GM21390 (cell line): ENCODE measurements at regions not wholly inside any gene's neighbourhood (a gene's known extent, or its start where the extent isn't known, plus 50 kb on each side); places are given as distances from the start of the nearest gene placed in this dataset.
"Not testable (repeated sequence)": the region's sequence is repeated elsewhere in the genome, so short reads cannot be mapped to it uniquely, and the experiment has no call there.

Source experiments
- ATAC-seq: cut with Tn5 transposase; IDR thresholded peaks from one replicate; pipeline ENCODE4 v1.9.1; 2021; ENCODE audit not compliant: unreplicated experiment

DNA sequence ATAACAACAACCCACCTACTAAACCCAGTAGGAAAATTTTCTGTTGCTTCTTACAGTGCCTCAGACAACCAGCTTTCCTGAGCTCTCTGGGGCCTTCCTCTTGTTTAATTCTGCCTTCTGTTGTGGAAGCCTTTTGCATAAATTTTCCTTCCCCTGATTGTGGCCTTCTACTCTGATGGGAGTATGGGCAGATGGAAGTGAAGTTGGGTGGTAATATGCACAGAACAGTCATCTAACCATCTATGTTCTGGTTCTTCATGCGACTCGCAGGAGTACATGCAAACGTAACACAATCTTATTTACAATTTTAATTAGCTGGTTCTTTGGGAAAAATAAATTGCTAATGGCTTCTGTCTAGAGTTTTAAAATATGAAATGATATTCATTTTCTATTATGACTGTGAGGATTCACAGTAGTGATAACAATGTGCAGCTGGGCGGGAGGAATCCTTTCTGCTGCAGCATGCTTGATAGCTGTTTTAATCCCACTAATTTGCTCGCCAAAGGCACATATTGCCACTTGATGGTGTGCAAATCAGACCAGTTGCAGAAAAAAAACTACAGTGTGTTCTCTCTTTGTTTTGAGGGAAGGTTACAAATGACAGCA is 311.5 kb upstream of the ROPN1 start:
- no peak for ATAC-seq

DNA sequence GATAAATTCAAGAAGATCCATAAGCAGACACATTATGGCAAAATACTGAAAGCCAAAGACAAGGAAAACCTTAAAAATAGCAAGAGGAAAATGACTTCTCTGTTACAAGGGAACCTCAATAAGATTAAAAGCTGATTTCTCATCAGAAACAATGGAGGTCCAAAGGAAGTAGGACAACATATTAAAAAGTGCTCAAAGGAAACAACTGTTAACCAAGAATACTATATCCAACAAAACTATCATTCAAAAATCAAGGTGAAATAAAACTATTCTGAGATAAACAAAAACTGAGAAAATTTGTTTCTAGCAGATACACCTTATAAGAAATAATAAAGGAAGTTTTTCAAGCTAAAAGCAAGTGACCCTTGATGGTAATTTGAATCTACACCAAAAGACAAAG is 314.7 kb upstream of the ROPN1 start:
- no peak for ATAC-seq

DNA sequence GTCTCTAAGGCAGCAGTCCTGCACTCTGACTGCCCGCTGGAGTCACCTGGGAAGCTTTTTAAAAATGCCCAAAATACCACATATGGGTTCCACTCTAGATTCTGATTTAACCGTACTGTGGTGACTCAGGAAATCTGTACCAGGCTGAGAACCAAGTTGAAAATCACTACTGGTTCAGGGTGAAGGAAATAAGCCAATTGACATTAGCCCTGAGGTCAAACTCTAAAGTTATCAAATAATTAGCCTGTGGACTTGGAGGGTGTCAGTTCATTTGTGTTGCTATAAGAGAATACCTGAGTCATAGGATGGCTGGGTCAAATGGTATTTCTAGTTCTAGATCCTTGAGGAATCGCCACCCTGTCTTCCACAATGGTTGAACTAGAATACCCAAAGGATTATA is 321.7 kb upstream of the ROPN1 start:
- no peak for ATAC-seq

DNA sequence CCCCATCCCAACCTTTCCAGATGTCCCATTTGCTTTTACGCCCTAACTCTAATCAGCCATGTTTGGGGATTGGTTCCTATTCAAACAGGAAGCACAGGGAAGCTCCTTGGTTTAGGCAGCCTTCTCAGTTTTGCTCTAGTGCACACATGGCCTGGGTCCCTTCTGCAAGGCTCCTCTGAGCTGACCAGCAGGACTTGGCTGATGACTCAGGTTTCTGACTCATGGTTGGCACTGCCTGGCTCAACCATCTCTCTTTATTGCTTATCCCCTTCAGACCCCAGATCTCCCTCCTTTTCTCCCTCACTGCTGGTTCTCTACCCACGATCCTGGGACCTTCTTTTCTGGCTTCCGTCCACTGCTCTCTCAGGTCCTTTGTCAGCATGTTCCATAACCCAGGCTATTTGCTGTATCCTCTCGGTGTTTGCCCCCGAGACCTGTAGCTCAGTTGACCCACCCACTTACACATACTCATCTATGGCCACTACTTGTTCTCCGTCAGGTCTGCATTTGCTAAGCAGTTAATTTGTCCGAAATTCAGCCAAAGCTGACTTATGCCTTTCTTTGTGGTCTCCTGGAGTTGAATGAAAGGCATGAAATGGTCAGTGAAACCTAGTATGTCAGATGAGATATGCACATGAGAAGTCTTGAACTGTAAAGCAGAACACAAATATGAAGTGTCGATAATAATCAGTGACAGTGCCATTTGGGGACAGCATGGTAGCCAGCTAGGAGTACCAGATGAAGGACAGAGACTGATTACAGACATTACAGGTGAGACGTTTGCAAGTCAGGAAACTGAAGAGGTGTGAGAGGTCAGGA is 323.5 kb upstream of the ROPN1 start:
- no peak for ATAC-seq

DNA sequence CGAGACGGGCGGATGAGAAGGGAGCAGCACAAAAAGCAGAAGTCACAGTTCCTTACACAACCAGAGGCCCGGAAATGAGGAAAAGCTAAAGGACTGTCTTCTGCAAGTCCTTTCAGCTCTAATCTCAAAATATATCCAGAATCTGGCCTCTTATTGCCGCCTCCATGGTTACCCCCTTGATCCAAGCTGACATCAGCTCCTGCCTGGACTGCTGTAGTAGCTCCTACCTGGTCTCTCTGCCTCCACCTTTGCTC is 324.0 kb upstream of the ROPN1 start:
- no peak for ATAC-seq

DNA sequence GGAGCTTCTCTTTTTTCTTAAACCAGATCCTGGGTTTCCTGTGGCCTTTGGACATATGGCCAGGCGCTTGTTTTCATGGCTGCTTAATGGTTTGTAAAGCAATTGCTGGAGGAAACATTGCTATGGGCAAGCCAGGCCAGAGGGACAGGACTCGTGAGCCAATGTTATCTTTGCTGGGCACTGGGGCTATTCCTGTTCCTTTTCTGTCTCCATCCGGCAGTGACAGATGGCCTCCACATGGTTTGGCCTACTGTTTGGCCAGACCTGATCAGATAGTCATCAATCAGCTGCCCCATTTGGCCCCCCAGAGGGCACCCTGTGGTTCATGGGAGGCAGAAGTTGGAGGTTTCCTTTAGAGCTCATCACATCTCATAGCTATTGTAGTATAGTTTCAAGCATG is 326.1 kb upstream of the ROPN1 start:
- no peak for ATAC-seq

DNA sequence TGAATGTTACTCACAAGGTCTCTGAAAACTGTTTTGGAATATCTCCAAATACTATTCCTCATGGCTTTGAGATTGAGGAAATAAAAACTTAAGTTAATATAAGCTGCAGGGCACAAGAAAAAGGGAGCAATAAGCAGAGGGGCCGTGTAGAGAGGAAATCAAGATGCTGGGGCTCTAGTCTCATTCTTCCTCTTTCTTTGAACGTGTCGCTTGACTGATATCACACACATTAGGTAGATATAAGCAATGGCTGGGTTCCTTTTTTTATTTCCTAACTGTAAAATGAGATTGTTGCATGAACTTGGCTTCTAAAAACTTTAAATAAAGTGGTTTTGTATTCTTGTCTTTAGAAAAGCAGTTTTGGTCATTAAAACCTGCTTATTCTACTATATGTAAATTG is 326.7 kb upstream of the ROPN1 start:
- ATAC-seq = no peak

DNA sequence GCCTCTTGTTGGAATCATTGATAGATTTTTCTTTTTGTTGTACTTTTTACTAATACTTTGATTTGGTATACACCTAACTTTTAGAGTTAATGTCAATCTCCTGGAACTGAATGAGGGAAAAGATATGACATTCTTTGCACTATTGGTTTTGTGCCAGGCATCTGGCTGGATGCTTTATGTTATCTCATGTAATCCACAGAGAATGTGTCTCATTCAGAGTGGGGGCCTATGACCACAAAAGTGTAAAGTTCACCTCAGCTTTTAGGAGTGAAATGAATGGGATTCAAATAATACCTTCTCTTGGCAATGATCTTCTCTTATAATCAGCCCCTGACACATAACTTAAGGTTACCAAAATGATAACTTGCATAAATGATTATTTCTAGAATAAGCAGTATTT is 329.1 kb upstream of the ROPN1 start:
- ATAC-seq = no peak

DNA sequence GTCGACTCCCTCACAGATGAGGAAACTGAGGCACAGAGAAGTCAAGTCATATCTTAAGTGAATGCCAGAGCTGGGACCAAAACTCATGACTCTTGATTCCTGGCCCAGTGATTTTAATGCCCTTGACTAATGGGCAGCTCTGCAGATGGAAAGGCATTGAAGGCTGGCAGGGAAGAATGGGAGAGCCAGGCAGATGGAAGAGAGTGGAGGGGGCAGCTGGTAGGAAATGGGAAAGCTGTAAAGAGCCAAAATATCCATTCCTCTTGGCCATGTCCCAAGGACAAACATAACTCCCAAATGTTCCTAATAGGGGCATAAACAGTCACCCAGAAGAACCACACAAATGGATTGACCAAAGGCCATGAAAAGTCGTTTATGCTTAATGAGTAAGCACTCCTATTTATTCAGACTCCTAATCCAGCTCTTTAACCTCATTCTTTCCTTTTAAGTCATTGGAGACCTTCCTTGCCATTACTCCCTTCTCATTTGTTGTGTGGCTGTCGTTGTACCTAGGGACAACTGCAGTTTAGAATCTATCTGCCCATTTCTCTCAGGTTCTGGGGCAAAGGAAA is 330.5 kb upstream of the ROPN1 start:
- ATAC-seq = no peak

DNA sequence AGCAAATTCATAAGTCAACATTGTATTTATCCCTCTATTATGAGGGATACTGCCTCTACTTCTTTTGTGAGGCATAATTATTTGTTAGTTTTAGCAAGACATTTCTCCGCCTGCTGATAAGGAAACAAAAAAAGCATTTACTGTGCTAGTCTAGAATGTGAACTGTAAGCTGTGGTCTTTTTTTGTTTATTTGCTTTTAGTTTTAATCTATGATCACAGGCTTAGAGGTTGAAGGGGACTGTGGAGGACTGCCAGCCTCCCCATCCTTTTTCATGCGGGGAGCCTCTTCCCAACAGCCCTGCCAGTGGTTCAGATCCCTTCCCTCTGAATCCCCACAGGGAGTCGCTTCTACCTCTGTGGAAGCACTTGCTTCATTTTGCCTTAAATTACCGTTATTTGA is 331.0 kb upstream of the ROPN1 start:
- ATAC-seq = no peak

DNA sequence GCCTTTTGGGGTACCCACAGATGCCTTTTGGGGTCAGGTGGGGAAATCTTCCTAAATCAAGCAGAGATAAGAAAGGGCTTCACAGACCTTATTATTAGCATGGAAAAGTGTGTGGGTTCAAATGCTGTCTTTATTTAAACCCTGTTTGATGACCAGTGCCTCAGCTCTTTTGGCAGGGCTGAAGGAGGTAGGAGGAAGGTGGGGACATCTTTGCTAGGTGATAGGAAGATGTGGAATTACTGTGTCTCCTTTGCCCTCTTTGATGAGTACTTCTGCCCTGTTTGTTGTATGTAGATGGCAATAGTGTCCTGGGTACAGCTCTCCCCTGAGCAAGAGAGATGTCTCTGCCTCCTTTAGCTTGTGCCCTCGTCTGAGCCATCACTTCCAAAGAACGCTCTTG is 333.3 kb upstream of the ROPN1 start:
- ATAC-seq = no peak

DNA sequence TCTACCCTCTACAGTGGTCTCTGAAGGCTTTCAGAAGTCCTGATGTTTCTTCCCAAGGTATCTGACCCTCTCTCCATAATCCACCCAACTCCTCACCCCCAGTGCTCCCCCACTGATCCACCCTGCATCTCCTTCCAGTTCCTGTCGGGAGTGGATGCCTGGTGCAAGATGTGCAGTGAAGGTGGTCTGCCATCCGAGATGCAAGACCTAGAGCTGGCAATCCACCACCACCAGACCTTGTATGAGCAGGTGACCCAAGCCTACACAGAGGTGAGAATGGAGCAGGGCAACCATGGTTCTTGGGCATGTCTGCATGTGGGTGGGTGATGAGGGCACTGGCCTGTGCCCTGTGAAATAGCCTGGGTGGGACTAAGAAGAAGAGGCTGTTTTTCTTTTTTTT is 337.8 kb upstream of the ROPN1 start:
- no peak for ATAC-seq

DNA sequence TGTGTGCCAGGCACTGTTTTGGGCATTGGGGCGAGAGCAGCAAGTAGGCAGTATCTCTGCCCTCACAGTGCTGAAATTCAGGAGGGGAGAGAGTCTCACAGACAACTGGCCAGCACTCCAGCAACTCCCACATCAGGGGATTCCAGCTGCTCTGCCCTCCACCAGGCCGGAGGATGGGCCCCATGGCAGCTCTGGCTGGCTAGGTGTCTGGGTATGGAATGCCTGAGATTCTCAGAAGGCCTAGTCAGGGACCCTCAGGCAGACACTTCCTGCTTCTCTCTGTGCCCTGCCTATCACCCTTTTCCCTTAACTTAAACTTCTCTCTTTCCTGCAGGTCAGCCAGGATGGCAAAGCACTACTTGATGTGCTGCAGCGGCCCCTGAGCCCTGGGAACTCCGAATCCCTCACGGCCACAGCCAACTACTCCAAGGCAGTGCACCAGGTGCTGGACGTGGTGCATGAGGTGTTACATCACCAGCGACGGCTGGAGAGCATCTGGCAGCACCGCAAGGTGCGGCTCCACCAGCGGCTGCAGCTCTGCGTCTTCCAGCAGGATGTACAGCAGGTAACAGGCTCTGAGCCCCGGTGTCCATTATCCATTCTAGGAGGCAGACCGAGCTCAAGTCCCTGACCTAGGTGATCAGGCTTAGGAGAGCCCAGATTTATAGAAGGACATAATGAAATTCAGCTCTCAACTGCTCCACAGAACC is 342.2 kb upstream of the ROPN1 start:
- ATAC-seq = no peak

DNA sequence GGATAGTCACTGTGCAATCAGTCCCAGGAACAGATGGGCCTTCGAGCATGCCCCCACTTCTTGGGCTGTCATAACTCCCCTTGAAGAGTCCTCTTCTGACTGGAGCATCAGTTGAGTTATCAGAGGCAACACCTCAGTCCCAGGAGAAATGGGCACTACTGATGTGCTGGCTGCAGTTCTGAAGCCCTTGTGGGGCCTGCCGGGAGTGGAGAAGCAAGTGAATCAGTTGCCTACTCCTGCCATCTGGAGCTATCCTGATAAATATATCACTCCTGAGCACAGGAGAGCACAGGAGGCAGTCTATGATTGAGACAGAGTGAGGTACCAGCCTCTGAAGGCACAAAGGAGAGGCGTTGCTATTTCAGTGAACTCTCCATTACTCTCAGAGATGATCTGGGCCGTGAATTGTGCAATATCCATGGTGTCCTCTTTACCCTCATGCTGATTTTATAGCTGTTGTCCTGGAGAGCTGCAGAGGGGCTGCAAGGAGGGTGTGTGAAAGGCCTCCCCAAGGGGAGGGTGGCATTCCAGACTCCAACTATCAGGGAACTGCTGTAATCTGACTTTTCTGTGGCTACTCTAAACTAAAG is 344.2 kb upstream of the ROPN1 start:
- ATAC-seq = no peak

DNA sequence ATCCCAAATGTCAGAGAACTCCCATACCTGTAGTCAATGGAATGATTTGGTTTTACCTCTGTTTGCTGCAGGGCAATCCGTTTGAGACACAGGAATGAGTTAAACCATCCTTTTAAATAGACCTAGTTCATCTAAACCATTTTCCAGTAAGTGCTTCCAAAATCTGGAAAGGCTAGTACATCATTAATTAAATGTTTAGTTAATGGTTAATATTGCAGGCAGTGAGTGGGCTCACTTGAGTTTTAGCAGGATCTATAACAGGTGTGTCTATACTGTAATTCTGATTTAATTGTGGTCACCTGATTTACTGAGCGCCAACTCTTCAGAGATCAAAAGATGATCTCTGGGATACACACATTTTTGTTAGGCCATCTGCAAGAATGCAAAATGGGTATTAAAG is 353.9 kb upstream of the ROPN1 start:
- ATAC-seq = no peak

DNA sequence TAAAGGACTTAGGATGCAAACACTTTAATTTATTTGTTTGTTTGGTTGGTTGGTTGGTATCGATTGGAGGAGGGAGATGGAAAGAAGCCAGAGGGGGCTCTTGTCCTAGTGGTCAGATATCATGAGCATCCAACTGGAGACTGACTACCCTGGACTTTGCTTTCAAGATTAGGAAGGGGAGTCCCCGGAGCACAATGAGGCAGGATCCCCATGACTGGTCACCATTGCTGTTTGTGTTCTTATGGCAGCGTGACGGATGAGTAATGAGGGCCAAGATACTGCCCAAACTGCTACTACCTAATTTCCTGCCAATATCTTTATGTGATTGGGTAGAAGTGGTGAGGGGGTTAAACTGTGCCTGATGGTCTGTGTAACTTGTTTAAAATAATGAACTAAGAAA is 354.6 kb upstream of the ROPN1 start:
- no peak for ATAC-seq

DNA sequence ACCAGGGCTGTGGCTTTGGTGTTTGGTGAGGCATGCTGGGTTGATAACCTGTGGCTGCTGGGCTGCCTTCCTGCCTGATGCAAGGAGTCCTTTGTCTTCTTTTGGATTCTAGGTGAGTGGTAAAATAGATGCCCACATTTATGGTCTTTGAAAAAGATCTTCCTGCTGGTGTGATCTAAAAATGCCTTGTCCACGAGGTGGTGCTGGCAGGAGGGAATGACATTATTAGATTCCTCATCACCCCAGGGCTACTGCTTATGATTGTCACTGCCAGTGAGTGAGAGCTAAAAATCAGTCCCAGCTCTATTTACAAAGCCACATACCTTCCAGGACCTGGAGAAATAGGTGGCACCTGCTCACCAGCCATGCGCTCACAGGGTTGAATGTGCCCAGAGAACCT is 355.5 kb upstream of the ROPN1 start:
- ATAC-seq = no peak

DNA sequence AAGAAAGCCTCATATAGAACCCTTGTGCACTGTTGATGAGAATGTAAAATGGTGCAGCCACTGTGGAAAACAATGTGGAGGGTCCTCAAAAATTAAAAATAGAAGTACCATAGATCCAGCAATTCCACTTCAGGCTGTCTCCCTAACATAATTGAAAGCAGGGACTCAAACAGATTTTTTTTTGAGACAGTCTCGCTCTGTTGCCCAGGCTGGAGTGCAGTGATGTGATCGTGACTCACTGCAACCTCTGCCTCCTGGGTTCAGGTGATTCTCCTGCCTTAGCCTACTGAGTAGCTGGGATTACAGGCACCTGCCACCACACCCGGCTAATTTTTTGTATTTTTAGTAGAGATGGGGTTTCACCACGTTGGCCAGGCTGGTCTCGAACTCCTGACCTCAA is 356.6 kb upstream of the ROPN1 start:
- not testable (repeated sequence) for ATAC-seq

DNA sequence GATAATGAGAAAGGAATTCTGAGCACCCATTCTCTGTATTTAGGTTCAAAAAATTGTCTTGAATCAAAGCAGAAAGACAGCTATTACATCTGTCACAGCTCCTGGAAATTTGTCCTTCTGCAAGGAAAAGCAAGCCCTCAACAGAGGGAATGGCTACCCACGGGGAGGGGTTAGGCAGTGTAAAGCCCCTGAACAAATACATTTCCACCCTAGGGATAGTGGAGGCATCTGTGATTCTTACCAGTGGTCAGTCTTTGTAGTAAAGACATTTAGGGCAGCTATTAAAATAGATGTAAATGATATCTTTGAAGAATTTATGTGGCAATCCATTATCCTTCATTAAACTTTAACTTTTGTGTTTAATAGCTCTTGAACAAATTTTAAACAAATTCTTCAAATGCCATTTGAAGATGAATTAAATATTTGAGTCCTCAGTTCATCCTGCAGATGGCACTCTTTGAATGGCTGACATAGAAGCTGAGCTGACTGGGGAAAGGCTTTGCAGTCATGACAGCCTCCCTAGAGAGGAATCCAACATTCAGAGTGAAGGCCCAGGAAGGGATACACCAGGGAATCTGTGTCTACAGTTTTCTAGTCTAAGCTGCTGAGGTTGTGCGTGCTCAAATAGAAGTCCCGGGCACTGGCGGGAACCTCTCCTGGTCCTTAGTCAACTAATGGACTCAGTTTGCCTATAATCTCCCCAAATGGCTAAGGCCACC is 359.7 kb upstream of the ROPN1 start:
- no peak for ATAC-seq

DNA sequence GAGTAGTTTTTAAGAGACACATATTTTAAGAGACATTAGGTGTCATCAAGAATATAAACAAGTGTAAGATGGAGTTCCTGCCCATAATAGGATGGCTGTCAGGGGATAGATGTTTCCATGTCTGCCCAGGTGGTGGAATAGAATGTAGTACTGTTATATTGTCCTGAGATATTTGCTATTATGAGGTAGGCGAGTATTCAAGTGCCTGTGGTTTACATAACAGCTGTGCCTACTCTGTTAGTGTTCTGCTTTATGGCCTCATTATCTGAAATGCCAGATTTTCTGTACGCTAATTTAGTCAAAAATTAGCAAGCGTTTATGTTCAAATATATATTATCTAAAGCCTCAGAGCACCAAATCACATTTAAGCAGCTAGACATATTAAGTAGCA is 360.2 kb upstream of the ROPN1 start:
- no peak for ATAC-seq

DNA sequence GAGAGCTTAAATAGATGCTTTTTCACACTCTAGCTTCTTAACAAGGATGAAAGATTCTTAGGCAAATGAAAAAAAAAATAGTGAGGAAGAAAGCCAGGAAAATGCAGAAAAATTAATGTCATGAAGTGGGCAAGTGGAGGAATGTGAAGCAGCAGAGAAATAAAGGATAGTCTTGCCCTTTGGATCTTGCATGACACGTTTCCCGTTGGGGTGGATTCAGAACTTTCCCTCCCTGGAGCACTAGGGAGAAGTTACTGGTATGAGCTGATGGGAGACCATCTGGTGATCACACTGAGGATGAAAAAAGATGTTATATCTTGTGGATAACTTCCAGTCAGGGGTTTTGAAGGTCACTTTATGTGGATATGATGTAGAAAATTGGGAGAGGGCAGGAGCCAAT is 361.8 kb upstream of the ROPN1 start:
- ATAC-seq = no peak
